SK-N-SH (cell line): ENCODE measurements at regions not wholly inside any gene's neighbourhood (a gene's known extent, or its start where the extent isn't known, plus 50 kb on each side); places are given as distances from the start of the nearest gene placed in this dataset.

Experiments
- CTCF ChIA-PET: fragments of 300-600, 350-600 bp; formaldehyde crosslinking; extraction: SDS; loops from one replicate; lab custom pipeline; 2021; lab: Yijun Ruan, JAX
- POLR2A ChIA-PET: fragments of 350-600 bp; sonication (Branson Sonifier 250); formaldehyde crosslinking; extraction: SDS; loops from one replicate; lab custom pipeline; 2020; ENCODE audit warnings: antibody characterized with exemption, inconsistent platforms; lab: Yijun Ruan, JAX
- DNase-seq: peaks from one replicate; pipeline ENCODE4 v3.0.0; 2012
- H2AFZ ChIP-seq: fragments of 200-600 bp; sonication (generic); 2 replicates; pipeline ENCODE4 v1.8.1; 2016; ENCODE audit warnings: antibody characterized with exemption, mild to moderate bottlenecking, low read depth
- H3F3A ChIP-seq: fragments of 200-600 bp; sonication (generic); replicated peaks from 2 replicates; pipeline ENCODE3; 2016; ENCODE audit warnings: antibody characterized with exemption, mild to moderate bottlenecking; ENCODE audit not compliant: insufficient read depth
- H3K27ac ChIP-seq, 2 experiments: fragments of 200-500 bp in 1 of 2; fragments of 200-600 bp in 1 of 2; sonication (Bioruptor generic) in 1 of 2; sonication (generic), shearing (Covaris generic) in 1 of 2; 2 replicates each; pipeline versions ENCODE4 v1.5.1 to v1.6.1; 2014 to 2016; ENCODE audit warnings: low read depth in 2 of 2, inconsistent platforms in 1 of 2, low read length in 1 of 2, mild to moderate bottlenecking in 1 of 2, mixed read lengths in 1 of 2
- H3K27me3 ChIP-seq: fragments of 200-600 bp; sonication (generic), shearing (Covaris generic); 2 replicates; pipeline ENCODE4 v1.6.1; 2016; ENCODE audit warnings: mixed run types; ENCODE audit not compliant: insufficient read depth
- H3K36me3 ChIP-seq, 2 experiments: fragments of 200-500 bp in 1 of 2; fragments of 200-600 bp in 1 of 2; sonication (Bioruptor generic) in 1 of 2; sonication (generic) in 1 of 2; replicated peaks in 1 of 2; 2 replicates each; pipeline versions ENCODE3 to v1.5.1; 2014 to 2016; ENCODE audit warnings: low read length in 1 of 2, mild to moderate bottlenecking in 1 of 2; ENCODE audit not compliant: insufficient read depth in 2 of 2, control insufficient read depth in 1 of 2
- H3K4me1 ChIP-seq, 2 experiments: fragments of 200-500 bp in 1 of 2; fragments of 200-600 bp in 1 of 2; sonication (Bioruptor generic) in 1 of 2; sonication (generic), shearing (Covaris generic) in 1 of 2; 2 replicates each; pipeline versions ENCODE4 v1.5.1 to v1.6.1; 2014 to 2016; ENCODE audit warnings: low read depth in 1 of 2, low read length in 1 of 2, mixed run types in 1 of 2; ENCODE audit not compliant: insufficient read depth in 2 of 2, control insufficient read depth in 1 of 2
- H3K4me2 ChIP-seq: fragments of 200-600 bp; sonication (generic), shearing (Covaris generic); 2 replicates; pipeline ENCODE4 v1.6.1; 2017; ENCODE audit warnings: mixed run types
- H3K4me3 ChIP-seq, 2 experiments: fragments of 200-500 bp in 1 of 2; fragments of 200-600 bp in 1 of 2; sonication (Bioruptor generic) in 1 of 2; sonication (generic), shearing (Covaris generic) in 1 of 2; 2 replicates each; pipeline versions ENCODE4 v1.5.1 to v1.8.1; 2014 to 2016; ENCODE audit warnings: low read depth in 2 of 2, inconsistent platforms in 1 of 2, low read length in 1 of 2, mild to moderate bottlenecking in 1 of 2, mixed read lengths in 1 of 2, moderate library complexity in 1 of 2
- H3K79me2 ChIP-seq: fragments of 200-600 bp; sonication (generic); 2 replicates; pipeline ENCODE4 v1.8.1; 2017; ENCODE audit warnings: mild to moderate bottlenecking; ENCODE audit not compliant: insufficient read depth
- H3K9ac ChIP-seq: fragments of 200-600 bp; sonication (generic); 2 replicates; pipeline ENCODE4 v1.6.1; 2017; ENCODE audit warnings: mixed run types
- H3K9me2 ChIP-seq: fragments of 200-600 bp; sonication (generic); 2 replicates; pipeline ENCODE4 v1.6.1; 2017; ENCODE audit warnings: mixed run types
- H3K9me3 ChIP-seq: fragments of 200-600 bp; sonication (generic); 2 replicates; pipeline ENCODE4 v1.6.1; 2017; ENCODE audit warnings: mixed run types, mild to moderate bottlenecking, moderate library complexity
- H4K20me1 ChIP-seq: fragments of 200-600 bp; sonication (generic); 2 replicates; pipeline ENCODE4 v1.6.1; 2017; ENCODE audit warnings: mild to moderate bottlenecking, mixed run types; ENCODE audit not compliant: insufficient read depth
- CHD2 ChIP-seq: fragments of 150-350 bp; IDR thresholded peaks from 2 replicates; pipeline ENCODE4 v1.6.1; 2018; ENCODE audit warnings: low read length; ENCODE audit not compliant: partially characterized antibody
- ELF1 ChIP-seq: IDR thresholded peaks from 2 replicates; pipeline ENCODE4 v1.4.0; 2012
- EP300 ChIP-seq, 2 experiments: IDR thresholded peaks; 2 replicates each; pipeline versions ENCODE4 v1.4.0 to v1.6.1; 2012; ENCODE audit warnings: borderline replicate concordance in 1 of 2, low read depth in 1 of 2, low read length in 1 of 2
- FOSL2 ChIP-seq: IDR thresholded peaks from 2 replicates; pipeline ENCODE4 v1.4.0; 2012; ENCODE audit warnings: low read depth, mild to moderate bottlenecking, moderate library complexity, borderline replicate concordance
- FOXJ3 ChIP-seq: sonication (generic); formaldehyde crosslinking; IDR thresholded peaks from 2 replicates; pipeline ENCODE4 v1.5.1; 2020; ENCODE audit warnings: mild to moderate bottlenecking, missing genetic modification reagents
- GABPA ChIP-seq: IDR thresholded peaks from 2 replicates; pipeline ENCODE4 v1.4.0; 2012; ENCODE audit warnings: low read depth, mild to moderate bottlenecking
- IRF3 ChIP-seq: fragments of 150-350 bp; IDR thresholded peaks from 2 replicates; pipeline ENCODE4 v1.6.1; 2016; ENCODE audit warnings: mild to moderate bottlenecking, low read depth, low read length
- MAX ChIP-seq: IDR thresholded peaks from 2 replicates; pipeline ENCODE4 v1.4.0; 2012; ENCODE audit warnings: low read depth
- MEF2A ChIP-seq: IDR thresholded peaks from 2 replicates; pipeline ENCODE4 v1.4.0; 2012; ENCODE audit warnings: low read depth, borderline replicate concordance
- MXI1 ChIP-seq: IDR thresholded peaks from 2 replicates; pipeline ENCODE4 v1.6.1; 2012; ENCODE audit warnings: mild to moderate bottlenecking, low read depth, low read length, improper control_type of control experiment
- NRF1 ChIP-seq: IDR thresholded peaks from 2 replicates; pipeline ENCODE4 v1.6.1; 2012; ENCODE audit warnings: low read depth, mild to moderate bottlenecking, low read length
- POLR2AphosphoS5 ChIP-seq: IDR thresholded peaks from 2 replicates; pipeline ENCODE4 v1.6.1; 2012; ENCODE audit warnings: low read depth, low read length
- RCOR1 ChIP-seq: fragments of 150-350 bp; IDR thresholded peaks from 2 replicates; pipeline ENCODE4 v1.6.1; 2017; ENCODE audit warnings: antibody characterized with exemption, low read length
- RFX5 ChIP-seq: IDR thresholded peaks from 2 replicates; pipeline ENCODE4 v1.6.1; 2012; ENCODE audit warnings: mild to moderate bottlenecking, improper control_type of control experiment, low read length
- SMC3 ChIP-seq: IDR thresholded peaks from 2 replicates; pipeline ENCODE4 v1.6.1; 2012; ENCODE audit warnings: low read depth, low read length, improper control_type of control experiment
- TAF1 ChIP-seq: IDR thresholded peaks from 2 replicates; pipeline ENCODE4 v1.6.1; 2012; ENCODE audit warnings: low read depth, mild to moderate bottlenecking, low read length, moderate library complexity, borderline replicate concordance
- TCF12 ChIP-seq: IDR thresholded peaks from 2 replicates; pipeline ENCODE4 v1.4.0; 2012
- USF2 ChIP-seq: fragments of 150-350 bp; IDR thresholded peaks from 2 replicates; pipeline ENCODE4 v1.6.1; 2017; ENCODE audit warnings: antibody characterized with exemption, low read length, low read depth, borderline replicate concordance
- ZBTB33 ChIP-seq: IDR thresholded peaks from 2 replicates; pipeline ENCODE4 v1.4.0; 2012; ENCODE audit warnings: low read depth, borderline replicate concordance
- WGBS: methylation state at CpG from one replicate; pipeline ENCODE4 v1.1.6; 2017; ENCODE audit warnings: low lambda C conversion rate; 5-methylcytosine and 5-hydroxymethylcytosine counted together

- WGBS, result 33% methylated on average over 1 of the region's 9 CpGs
- no peak overlapping the region for H3K9ac ChIP-seq
Measured at GRCh38 chr22:48331266-48331665, 1496.4 kb downstream of the BRD1 start.

More at GRCh38 chr22:48331266-48331665, 1496.4 kb downstream of the BRD1 start:
- H3K27me3 ChIP-seq, result no peaks in the 10 kb centered on the region
- no peak overlapping the region for H3K4me3 ChIP-seq
- H3K27ac ChIP-seq, result no peak overlapping the region
- POLR2A ChIA-PET, result no interaction called here
- H3K4me2 ChIP-seq, result no peak overlapping the region
- H3K9me2 ChIP-seq, result no peaks in the 10 kb centered on the region
- H3F3A ChIP-seq, result no peaks in the 10 kb centered on the region
- H2AFZ ChIP-seq, result no peak overlapping the region
- no peaks in the 10 kb centered on the region for H3K4me1 ChIP-seq
- no peaks in the 10 kb centered on the region for H3K36me3 ChIP-seq
- no peak for DNase-seq
- H3K79me2 ChIP-seq, result no peaks in the 10 kb centered on the region
- H3K9me3 ChIP-seq, result no peaks in the 10 kb centered on the region
- CTCF ChIA-PET, result no interaction called here
- TF ChIP-seq MEF2A (no peak), TCF12 (no peak), POLR2AphosphoS5 (no peak), GABPA (no peak), TAF1 (no peak), RCOR1 (no peak), EP300 (IDR thresholded peaks at IDR 0.05; ENCODE audit: borderline replicate concordance in 1 of 2, low read depth in 1 of 2, low read length in 1 of 2) (no peak), MAX (no peak), FOXJ3 (CRISPR knock-in tag) (no peak), NRF1 (no peak), USF2 (no peak), FOSL2 (no peak), MXI1 (no peak), SMC3 (no peak), IRF3 (no peak), CHD2 (no peak), ELF1 (no peak), ZBTB33 (no peak), RFX5 (no peak)
- no peaks in the 10 kb centered on the region for H4K20me1 ChIP-seq
